Stimulated activated CD8-positive, alpha-beta memory T cell treated with anti-CD3 and anti-CD28 coated beads, Interleukin-2, amount 100 ng/mL, for 1 hour (primary cell): ENCODE measurements at regions not wholly inside any gene's neighbourhood (a gene's known extent, or its start where the extent isn't known, plus 50 kb on each side); places are given as distances from the start of the nearest gene placed in this dataset.
A peak's percentile ranks its signal among the peaks of the same experiment; 100 is the strongest.
"Not testable (repeated sequence)": the region's sequence is repeated elsewhere in the genome, so short reads cannot be mapped to it uniquely, and the experiment has no call there.

ENCODE experiments used
- DNase-seq, 2 donors: peaks; one replicate each; pipeline ENCODE4 v3.0.0-alpha.2; 2020; ENCODE audit warnings: low read depth in 2 of 2

GRCh38 chr9:761793-762560, 79.5 kb upstream of the DMRT1 start:
- DNase-seq, result no peak

DNA sequence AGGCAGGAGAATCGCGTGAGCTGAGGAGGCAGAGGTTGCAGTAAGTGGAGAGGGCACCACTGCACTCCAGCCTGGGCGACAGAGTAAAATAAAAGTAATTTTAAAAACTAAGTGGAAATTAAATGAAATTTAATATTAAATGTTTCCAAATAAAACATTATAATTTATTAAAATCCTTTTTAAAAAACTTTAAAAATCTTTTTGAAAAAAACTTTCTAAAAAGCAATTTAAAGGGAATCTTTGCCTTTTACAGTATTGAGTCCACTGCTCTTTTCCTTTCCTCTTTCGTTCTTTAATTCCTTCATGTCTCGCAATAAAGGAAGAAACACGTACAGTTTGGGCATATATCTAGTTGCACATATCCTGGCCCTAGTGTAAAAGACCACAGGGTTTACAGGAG, 77.8 kb upstream of the DMRT1 start:
- DNase-seq, result no peak

GRCh38 chr9:764105-764524, 77.4 kb upstream of the DMRT1 start:
- DNase-seq, result peak in 1 of 2 donors; percentile 4

DNA sequence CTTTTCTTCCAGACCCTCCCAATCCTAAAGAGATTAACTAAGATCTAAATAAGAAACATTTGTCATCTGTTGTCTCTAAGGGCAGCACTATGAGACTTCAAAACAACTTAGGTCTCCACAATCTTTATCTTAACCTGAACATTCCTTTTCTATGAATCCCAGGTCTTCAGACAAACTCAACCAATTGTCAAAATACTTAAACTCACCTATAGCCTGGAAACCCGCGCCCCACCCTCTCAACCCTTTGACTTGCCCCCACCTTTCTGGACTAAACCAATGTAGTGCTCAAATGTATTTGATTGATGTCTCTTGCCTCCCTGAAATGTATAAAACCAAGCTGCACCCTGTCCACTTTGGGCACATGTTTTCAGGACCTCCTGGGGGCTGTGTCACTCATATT, 76.5 kb upstream of the DMRT1 start:
- no peak for DNase-seq

DNA sequence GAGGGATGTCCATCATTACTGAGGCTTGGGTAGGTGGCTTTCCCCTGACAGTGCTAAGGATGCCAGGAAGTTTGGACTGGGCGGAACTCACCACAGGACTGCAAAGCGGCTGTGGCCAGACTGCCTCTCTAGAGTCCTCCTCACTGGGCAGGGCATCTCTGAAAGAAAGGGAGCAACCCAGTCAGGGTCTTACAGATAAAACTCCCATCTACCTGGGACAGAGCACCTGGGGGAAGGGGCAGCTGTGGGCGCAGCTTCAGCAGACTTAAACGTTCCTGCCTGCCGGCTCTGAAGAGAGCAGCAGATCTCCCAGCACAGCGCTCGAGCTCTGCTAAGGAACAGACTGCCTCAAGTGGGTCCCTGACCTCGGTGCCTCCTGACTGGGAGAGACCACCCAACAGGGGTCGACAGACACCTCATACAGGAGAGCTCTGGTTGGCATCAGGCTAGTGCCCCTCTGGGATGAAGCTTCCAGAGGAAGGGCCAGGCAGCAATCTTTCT, 74.4 kb upstream of the DMRT1 start:
- DNase-seq, result not testable (repeated sequence)

- DNase-seq, result no peak
Measured at GRCh38 chr9:776086-776485, 65.4 kb upstream of the DMRT1 start.

GRCh38 chr9:777978-778377, 63.5 kb upstream of the DMRT1 start:
- DNase-seq, result no peak

DNA sequence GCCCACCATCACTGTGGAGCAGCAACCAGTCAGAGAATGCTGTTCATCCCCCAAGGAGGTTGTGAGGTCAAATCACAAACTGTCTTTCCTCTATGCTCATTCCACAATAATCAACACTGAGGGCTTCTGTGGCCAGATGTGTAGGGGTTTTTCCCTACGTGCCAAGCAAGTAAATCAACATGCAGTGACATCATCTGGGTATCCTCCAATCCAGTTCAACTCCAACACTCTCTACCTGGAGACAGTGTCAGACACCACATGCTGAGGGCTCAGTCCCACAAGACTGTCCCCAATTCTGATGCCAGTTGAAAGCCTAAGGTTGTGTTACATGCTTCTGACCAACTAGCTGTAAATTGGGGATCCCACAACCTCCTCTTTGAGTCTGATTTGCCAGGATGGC, 57.3 kb upstream of the DMRT1 start:
- no peak for DNase-seq

DNA sequence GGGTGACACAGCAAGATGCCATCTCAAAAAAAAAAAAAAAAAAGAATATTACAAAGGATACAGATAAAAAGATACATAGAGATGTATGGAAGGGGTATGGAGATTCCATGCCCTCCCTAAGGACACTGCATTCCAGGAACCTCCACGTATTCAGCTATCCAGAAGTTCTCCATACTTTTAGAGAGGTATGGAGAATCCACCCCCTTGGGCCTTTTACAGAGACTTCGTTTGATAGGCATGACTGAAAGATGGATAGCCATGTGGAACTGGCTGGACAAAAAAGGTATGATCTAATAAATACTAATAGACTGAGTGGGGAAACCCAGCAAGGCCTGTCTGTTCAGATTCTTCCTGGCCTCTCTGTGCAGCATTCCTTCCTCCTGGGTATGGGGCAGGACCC, 56.6 kb upstream of the DMRT1 start:
- no peak for DNase-seq

DNA sequence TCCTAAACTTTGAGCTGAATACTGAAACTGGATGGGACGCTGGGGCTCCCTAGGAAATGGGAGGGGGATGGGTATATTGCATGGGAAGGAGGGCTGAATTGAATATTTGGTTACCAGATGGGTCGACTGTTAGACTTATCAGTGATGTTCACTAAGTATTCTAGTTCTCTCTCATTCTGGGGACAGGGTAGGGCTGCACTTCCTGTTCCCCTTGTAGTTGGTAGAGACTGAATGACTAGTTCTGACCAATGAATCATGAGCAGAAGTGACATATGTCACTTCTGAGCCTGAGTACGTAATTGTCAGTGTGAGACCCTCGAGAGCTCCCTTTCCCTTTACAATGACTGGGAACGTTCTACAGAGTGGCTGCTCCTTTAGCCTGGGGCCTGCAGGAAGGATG, 55.5 kb upstream of the DMRT1 start:
- DNase-seq, result no peak

DNA sequence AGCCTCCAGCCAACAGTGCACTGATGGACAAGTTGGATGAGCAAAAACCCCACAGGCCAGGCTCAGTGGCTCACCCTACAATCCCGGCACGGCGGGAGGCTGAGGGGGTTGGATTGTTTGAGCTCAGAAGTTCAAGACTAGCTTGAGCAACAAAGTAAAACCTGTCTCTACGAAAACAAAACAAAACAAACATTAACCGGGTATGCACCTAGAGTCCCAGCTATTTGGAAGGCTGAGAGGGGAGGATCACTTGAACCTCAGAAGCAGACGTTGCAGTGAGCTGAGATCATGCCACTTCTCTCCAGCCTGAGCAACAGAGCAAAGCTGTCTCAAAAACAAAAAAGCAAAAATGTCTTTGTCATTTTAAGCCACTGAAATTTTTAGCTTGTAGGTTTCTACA, 55.1 kb upstream of the DMRT1 start:
- no peak for DNase-seq

DNA sequence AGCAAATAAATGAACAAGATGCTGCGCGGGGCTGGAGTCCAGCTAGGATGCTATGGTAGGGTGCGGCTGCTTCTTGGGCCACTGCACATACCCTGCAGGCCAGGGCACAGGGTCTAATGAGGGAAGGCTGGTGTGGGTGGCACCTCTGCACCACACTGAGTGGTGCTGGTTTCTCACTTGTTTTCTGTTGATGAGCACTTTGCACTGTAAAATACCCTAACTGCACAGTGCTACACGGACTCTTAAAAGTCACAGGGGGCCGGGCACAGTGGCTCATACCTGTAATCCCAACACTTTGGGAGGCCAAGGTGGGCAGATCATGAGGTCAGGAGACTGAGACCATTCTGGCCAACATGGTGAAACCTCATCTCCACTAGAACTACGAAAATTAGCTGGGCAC, 52.7 kb upstream of the DMRT1 start:
- no peak for DNase-seq
